GM12864 (cell line): ENCODE measurements at regions not wholly inside any gene's neighbourhood (a gene's known extent, or its start where the extent isn't known, plus 50 kb on each side); places are given as distances from the start of the nearest gene placed in this dataset.

Experiments
- DNase-seq: peaks from one replicate; pipeline ENCODE4 v3.0.0-alpha.2; 2011; ENCODE audit warnings: low read depth
- H3K4me3 ChIP-seq: 2 replicates; pipeline ENCODE4 v1.5.1; 2011; ENCODE audit warnings: mild to moderate bottlenecking, low read depth, low read length, control low read depth
- TF ChIP-seq, protein P1 (sequence below): IDR thresholded peaks from 2 replicates; pipeline ENCODE4 v1.5.1; 2011; ENCODE audit warnings: low read depth, mild to moderate bottlenecking, moderate library complexity, low read length, control low read depth, inconsistent platforms; ENCODE audit errors: missing control alignments

DNA sequence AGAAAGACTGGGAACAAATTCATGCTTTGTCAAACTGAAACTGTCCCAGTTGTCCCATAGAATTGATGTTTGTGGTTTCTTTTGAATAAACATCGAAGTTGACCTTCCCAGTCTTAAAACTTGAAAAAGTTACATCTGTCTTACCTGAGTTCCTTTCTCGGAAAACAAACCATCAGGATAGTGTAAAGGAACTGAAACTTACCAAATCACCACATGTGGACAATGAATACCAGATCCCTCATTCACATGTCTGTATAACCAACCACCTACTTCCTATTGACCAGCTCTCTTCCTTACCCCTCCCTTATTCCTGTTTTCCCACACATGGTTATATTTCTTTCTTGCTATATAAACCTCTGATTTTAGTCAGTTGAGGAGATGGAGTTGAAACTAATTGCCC is 791.7 kb upstream of the PCDH20 start:
- no peak overlapping the region for H3K4me3 ChIP-seq
- TF ChIP-seq, protein P1, sequence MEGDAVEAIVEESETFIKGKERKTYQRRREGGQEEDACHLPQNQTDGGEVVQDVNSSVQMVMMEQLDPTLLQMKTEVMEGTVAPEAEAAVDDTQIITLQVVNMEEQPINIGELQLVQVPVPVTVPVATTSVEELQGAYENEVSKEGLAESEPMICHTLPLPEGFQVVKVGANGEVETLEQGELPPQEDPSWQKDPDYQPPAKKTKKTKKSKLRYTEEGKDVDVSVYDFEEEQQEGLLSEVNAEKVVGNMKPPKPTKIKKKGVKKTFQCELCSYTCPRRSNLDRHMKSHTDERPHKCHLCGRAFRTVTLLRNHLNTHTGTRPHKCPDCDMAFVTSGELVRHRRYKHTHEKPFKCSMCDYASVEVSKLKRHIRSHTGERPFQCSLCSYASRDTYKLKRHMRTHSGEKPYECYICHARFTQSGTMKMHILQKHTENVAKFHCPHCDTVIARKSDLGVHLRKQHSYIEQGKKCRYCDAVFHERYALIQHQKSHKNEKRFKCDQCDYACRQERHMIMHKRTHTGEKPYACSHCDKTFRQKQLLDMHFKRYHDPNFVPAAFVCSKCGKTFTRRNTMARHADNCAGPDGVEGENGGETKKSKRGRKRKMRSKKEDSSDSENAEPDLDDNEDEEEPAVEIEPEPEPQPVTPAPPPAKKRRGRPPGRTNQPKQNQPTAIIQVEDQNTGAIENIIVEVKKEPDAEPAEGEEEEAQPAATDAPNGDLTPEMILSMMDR, result no peak
- no peak for DNase-seq

DNA sequence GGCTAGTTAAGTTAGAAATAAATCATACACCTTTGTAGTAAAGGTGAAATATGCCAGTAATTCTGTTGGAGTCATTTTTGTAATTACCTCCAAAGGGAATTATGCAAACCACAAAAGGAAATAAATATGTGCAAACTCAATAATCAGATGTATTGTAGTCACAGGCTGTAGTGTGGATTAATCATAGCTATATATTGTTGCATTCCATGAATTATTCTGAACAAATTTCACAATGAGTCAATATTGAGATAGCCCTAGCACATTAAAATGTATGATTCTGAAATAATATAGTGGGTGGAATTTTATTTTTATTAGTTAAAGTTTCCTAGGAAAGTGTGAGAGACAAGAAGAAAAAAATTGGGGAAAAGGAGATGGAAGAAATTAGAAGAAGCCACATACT is 790.5 kb upstream of the PCDH20 start:
- H3K4me3 ChIP-seq, result no peak overlapping the region
- no peak for DNase-seq
- TF ChIP-seq, protein P1, result no peak

DNA sequence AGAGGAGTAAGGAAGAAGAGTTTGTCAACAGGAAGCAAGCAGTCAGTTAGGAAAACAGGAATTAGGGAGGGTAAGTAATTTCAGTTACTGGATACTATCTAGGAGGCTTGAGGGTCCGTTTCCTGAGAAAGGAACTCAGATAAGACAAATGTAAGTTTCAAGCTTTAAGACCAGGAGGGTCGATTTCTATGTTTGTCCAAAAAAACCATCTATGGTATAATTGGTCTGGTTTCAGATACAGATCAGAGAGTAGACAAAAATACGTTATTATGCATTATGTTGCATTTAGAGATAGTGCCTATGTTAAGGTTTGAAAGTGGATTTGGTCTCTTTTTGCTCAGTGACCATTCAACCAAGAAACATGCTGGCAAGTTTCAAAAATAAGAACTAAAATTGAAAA is 789.6 kb upstream of the PCDH20 start:
- no peak overlapping the region for H3K4me3 ChIP-seq
- no peak for DNase-seq
- TF ChIP-seq, protein P1, result no peak

DNA sequence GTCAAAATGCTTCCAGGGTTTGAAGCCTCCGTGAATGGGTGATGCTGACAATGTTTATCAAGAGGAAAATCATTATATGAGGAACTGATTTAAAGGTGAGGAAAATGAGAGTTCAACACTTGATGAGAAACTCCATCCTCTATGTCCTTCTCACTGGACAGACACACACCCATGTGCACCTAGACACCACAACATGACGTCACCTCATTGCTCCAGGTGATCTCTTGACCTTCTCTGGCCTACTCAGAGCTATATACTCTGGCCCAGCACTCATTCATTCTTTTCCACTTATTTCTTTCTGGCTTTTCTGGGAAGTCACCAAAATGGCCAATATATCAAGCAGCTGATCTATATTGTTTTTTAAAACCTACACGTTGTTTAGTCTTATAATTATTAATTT is 778.7 kb upstream of the PCDH20 start:
- TF ChIP-seq, protein P1, result no peak
- DNase-seq, result no peak
- no peak overlapping the region for H3K4me3 ChIP-seq

DNA sequence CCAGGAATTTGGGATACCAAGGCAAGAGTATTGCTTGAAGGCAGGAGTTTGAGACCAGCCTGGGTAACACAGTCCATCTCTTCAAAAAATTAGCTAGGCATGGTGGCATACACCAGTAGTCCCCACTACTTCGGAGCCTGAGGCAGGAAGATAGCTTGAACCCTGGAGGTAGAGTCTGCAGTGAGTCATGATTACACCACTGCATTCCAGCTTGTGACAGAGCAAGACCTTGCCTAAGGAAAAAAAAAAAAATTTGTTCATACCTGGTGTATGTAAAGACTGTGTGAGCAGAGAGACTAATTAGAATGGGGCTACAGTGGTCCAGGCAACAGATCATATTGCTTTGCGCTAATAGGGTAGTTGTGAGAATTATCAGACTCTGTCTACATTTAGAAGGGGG is 778.3 kb upstream of the PCDH20 start:
- no peak overlapping the region for H3K4me3 ChIP-seq

DNA sequence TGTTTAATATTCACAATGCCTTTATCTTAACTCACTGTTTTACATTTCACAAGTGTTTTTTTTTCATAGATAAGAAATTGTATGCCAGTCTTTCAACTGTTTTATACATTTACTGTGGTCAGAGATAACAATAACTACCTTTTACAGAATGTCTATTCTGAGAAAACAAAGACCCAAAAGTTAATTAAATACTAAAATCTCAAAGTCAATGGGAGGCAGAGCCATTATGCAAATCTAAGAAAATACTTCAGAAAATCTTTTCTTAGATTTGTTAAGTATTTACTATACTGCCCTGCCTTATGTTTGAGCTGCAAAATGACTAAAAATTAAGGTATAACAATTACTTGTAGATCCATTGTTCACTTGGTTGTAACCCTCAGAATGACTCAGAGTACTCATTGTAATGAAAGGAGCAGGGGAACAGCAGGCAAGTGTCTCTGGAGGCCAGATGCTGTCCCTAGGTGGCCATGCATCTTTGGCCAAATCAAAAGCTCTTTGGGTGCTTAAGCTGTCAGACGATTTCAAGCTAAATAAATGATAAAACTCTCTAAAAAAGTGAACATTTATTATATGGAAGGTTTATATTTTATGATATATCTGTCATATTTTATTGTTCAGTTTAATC is 770.1 kb upstream of the PCDH20 start:
- DNase-seq, result no peak
- TF ChIP-seq, protein P1, result no peak
- no peak overlapping the region for H3K4me3 ChIP-seq

More for the DNA sequence above, 778.3 kb upstream of the PCDH20 start:
- DNase-seq, result no peak
- TF ChIP-seq, protein P1, result no peak

DNA sequence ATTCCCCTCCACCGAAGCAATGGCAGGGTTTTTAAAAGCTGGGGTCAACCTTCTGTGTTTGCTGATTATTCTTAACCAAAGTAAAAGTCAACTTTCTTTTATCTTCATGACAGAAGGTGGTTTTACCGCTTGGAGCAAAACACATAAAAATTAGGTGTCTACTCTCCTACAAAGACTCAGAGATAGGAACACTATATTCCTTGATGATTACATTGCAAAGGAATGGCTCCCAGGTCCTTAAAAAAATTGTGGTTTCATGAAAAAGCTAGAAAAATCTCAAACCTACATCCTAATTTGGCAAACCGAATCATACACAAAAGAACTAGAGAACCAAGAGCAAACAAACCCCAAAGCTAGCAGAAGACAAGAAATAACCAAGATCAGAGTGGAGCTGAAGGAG is 760.4 kb upstream of the PCDH20 start:
- no peak overlapping the region for H3K4me3 ChIP-seq
- TF ChIP-seq, protein P1, result no peak
- no peak for DNase-seq
